NT2/D1 (cell line): ENCODE measurements at regions not wholly inside any gene's neighbourhood (a gene's known extent, or its start where the extent isn't known, plus 50 kb on each side); places are given as distances from the start of the nearest gene placed in this dataset.
"Not testable (repeated sequence)": the region's sequence is repeated elsewhere in the genome, so short reads cannot be mapped to it uniquely, and the experiment has no call there.

Experiments used
- DNase-seq: peaks from one replicate; pipeline ENCODE4 v3.0.0-alpha.2; 2011; ENCODE audit warnings: low read depth, low spot score
- H3K27me3 ChIP-seq: 2 replicates; pipeline ENCODE4 v1.6.0; 2011; ENCODE audit warnings: mild to moderate bottlenecking; ENCODE audit not compliant: insufficient read length, insufficient read depth
- H3K36me3 ChIP-seq: 2 replicates; pipeline ENCODE4 v1.6.1; 2011; ENCODE audit warnings: mild to moderate bottlenecking, low read length, mixed read lengths; ENCODE audit not compliant: insufficient read depth, insufficient read length
- H3K4me1 ChIP-seq: 2 replicates; pipeline ENCODE4 v1.5.1; 2011; ENCODE audit not compliant: insufficient read depth, insufficient read length
- H3K4me3 ChIP-seq: 2 replicates; pipeline ENCODE4 v1.5.1; 2011; ENCODE audit warnings: low read depth; ENCODE audit not compliant: insufficient read length
- H3K9ac ChIP-seq: 2 replicates; pipeline ENCODE4 v1.6.0; 2011; ENCODE audit warnings: low read depth; ENCODE audit not compliant: insufficient read length
- H3K9me3 ChIP-seq: 2 replicates; pipeline ENCODE4 v1.5.1; 2011; ENCODE audit warnings: mild to moderate bottlenecking, low read length; ENCODE audit not compliant: insufficient read depth
- SUZ12 ChIP-seq: IDR thresholded peaks from 2 replicates; pipeline ENCODE4 v1.6.1; 2011; ENCODE audit not compliant: insufficient read length, insufficient read depth; ENCODE audit errors: extremely low read depth
- YY1 ChIP-seq: IDR thresholded peaks from 2 replicates; pipeline ENCODE4 v1.6.1; 2011; ENCODE audit not compliant: insufficient read length, insufficient read depth
- ZNF274 ChIP-seq: IDR thresholded peaks from 2 replicates; pipeline ENCODE4 v1.6.1; 2011; ENCODE audit warnings: mild to moderate bottlenecking, low read depth, low read length

- Histone ChIP-seq H3K9me3 (0 out of 2 replicates have a peak, but pooled peaks cover 4% of the 10 kb centered on the region), H3K27me3 (peaks cover 44% of the 10 kb centered on the region), H3K36me3 (no peaks in the 10 kb centered on the region), H3K4me3 (no peak overlapping the region), H3K9ac (no peak overlapping the region), H3K4me1 (no peaks in the 10 kb centered on the region)
- no peak for DNase-seq
- TF ChIP-seq SUZ12 = no peak
- no peak for TF ChIP-seq YY1
- TF ChIP-seq ZNF274 = no peak
Observed at GRCh38 chr1:96207936-96208335, 513.6 kb upstream of the PTBP2 start.

- TF ChIP-seq SUZ12 (no peak), ZNF274 (no peak), YY1 (no peak)
- H3K9me3 ChIP-seq = 0 out of 2 replicates have a peak, but pooled peaks cover 4% of the 10 kb centered on the region
- no peaks in the 10 kb centered on the region for H3K4me1 ChIP-seq
- H3K9ac ChIP-seq = no peak overlapping the region
- no peak overlapping the region for H3K4me3 ChIP-seq
- H3K36me3 ChIP-seq = no peaks in the 10 kb centered on the region
- no peak for DNase-seq
- peaks cover 42% of the 10 kb centered on the region for H3K27me3 ChIP-seq
Observed at GRCh38 chr1:96208428-96208827, 513.2 kb upstream of the PTBP2 start.

GRCh38 chr1:96210054-96210453 is 511.5 kb upstream of the PTBP2 start:
- Histone ChIP-seq H3K4me3 (no peak overlapping the region), H3K27me3 (peaks cover 32% of the 10 kb centered on the region), H3K9ac (no peak overlapping the region), H3K36me3 (no peaks in the 10 kb centered on the region), H3K4me1 (no peaks in the 10 kb centered on the region), H3K9me3 (0 out of 2 replicates have a peak, but pooled peaks cover 4% of the 10 kb centered on the region)
- no peak for DNase-seq
- no peak for TF ChIP-seq SUZ12
- no peak for TF ChIP-seq YY1
- TF ChIP-seq ZNF274 = no peak

- Histone ChIP-seq H3K9me3 (no peaks in the 10 kb centered on the region), H3K27me3 (peaks cover 27% of the 10 kb centered on the region), H3K4me1 (no peaks in the 10 kb centered on the region), H3K36me3 (no peaks in the 10 kb centered on the region), H3K9ac (no peak overlapping the region), H3K4me3 (no peak overlapping the region)
- no peak for DNase-seq
- TF ChIP-seq ZNF274 = no peak
- TF ChIP-seq YY1 = no peak
- no peak for TF ChIP-seq SUZ12
Observed at GRCh38 chr1:96211202-96211601, 510.4 kb upstream of the PTBP2 start.

GRCh38 chr1:96214982-96215381 is 506.6 kb upstream of the PTBP2 start:
- no peak for TF ChIP-seq ZNF274
- TF ChIP-seq YY1 = no peak
- no peak for TF ChIP-seq SUZ12
- Histone ChIP-seq H3K9me3 (no peaks in the 10 kb centered on the region), H3K4me3 (no peak overlapping the region), H3K9ac (no peak overlapping the region), H3K4me1 (no peaks in the 10 kb centered on the region), H3K27me3 (peaks cover 7% of the 10 kb centered on the region), H3K36me3 (no peaks in the 10 kb centered on the region)
- DNase-seq = no peak

- Histone ChIP-seq H3K27me3 (no peaks in the 10 kb centered on the region), H3K9ac (no peak overlapping the region), H3K36me3 (no peaks in the 10 kb centered on the region), H3K9me3 (no peaks in the 10 kb centered on the region), H3K4me3 (no peak overlapping the region), H3K4me1 (no peaks in the 10 kb centered on the region)
- TF ChIP-seq YY1 = no peak
- no peak for TF ChIP-seq SUZ12
- no peak for TF ChIP-seq ZNF274
- DNase-seq = no peak
Observed at GRCh38 chr1:96220651-96221050, 500.9 kb upstream of the PTBP2 start.

- Histone ChIP-seq H3K4me1 (no peaks in the 10 kb centered on the region), H3K4me3 (no peak overlapping the region), H3K36me3 (no peaks in the 10 kb centered on the region), H3K27me3 (no peaks in the 10 kb centered on the region), H3K9me3 (no peaks in the 10 kb centered on the region), H3K9ac (no peak overlapping the region)
- no peak for TF ChIP-seq YY1
- no peak for DNase-seq
Observed at GRCh38 chr1:96222701-96223100, 498.9 kb upstream of the PTBP2 start.

GRCh38 chr1:96224229-96224628 is 497.4 kb upstream of the PTBP2 start:
- DNase-seq, H3K4me3 ChIP-seq, H3K27me3 ChIP-seq, H3K36me3 ChIP-seq, H3K9ac ChIP-seq, H3K9me3 ChIP-seq, H3K4me1 ChIP-seq: not testable (repeated sequence)
